ENCODE measurements at regions not wholly inside any gene's neighbourhood (a gene's known extent, or its start where the extent isn't known, plus 50 kb on each side); places are given as distances from the start of the nearest gene placed in this dataset.
"Not testable (repeated sequence)": the region's sequence is repeated elsewhere in the genome, so short reads cannot be mapped to it uniquely, and the experiment has no call there.

GRCh38 chr1:238329671-238330070 is 438.9 kb upstream of the ZP4 start:
- Histone ChIP-seq H3K27me3 (replicated peaks; ENCODE audit: insufficient read depth, low read length) (no peaks in the 10 kb centered on the region), H3F3A (ENCODE audit: insufficient read depth, low read length) (no peaks in the 10 kb centered on the region), H3K4me3 (ENCODE audit: low read length) (no peak overlapping the region), H4K20me1 (ENCODE audit: insufficient read depth, low read length) (no peaks in the 10 kb centered on the region), H3K4me2 (ENCODE audit: low read depth, low read length) (no peak overlapping the region), H3K4me1 (ENCODE audit: low read length) (no peaks in the 10 kb centered on the region), H3K9me3 (replicated peaks; ENCODE audit: insufficient read depth, low read length) (no peaks in the 10 kb centered on the region), H3K9ac (ENCODE audit: low read length) (no peak overlapping the region), H3K27ac (ENCODE audit: low read length) (no peak overlapping the region), H3K79me2 (ENCODE audit: low read length) (no peaks in the 10 kb centered on the region), H3K9me2 (replicated peaks; ENCODE audit: insufficient read depth, low read length) (no peaks in the 10 kb centered on the region), H2AFZ (ENCODE audit: low read length) (no peak overlapping the region), H3K36me3 (replicated peaks; ENCODE audit: insufficient read depth, low read length) (no peaks in the 10 kb centered on the region)
- TF ChIP-seq CTCF (IDR thresholded peaks at IDR 0.05; ENCODE audit: low read length) (no peak), EZH2phosphoT487 (IDR thresholded peaks at IDR 0.05; ENCODE audit: low read length) (no peak), EZH2 (optimal IDR thresholded peaks at IDR 0.05; ENCODE audit: low read depth, low read length) (no peak)
- DNase-seq: no peak

- not testable (repeated sequence) for H3K27me3 ChIP-seq (replicated peaks; ENCODE audit: insufficient read depth, low read length); H3K36me3 ChIP-seq (replicated peaks; ENCODE audit: insufficient read depth, low read length); DNase-seq; H4K20me1 ChIP-seq (ENCODE audit: insufficient read depth, low read length); H3K4me2 ChIP-seq (ENCODE audit: low read depth, low read length); H2AFZ ChIP-seq (ENCODE audit: low read length); H3K27ac ChIP-seq (ENCODE audit: low read length); H3K9ac ChIP-seq (ENCODE audit: low read length); H3K79me2 ChIP-seq (ENCODE audit: low read length); H3K4me3 ChIP-seq (ENCODE audit: low read length); H3K9me3 ChIP-seq (replicated peaks; ENCODE audit: insufficient read depth, low read length); H3K9me2 ChIP-seq (replicated peaks; ENCODE audit: insufficient read depth, low read length); H3K4me1 ChIP-seq (ENCODE audit: low read length); H3F3A ChIP-seq (ENCODE audit: insufficient read depth, low read length)
These were observed 436.3 kb upstream of the ZP4 start for GRCh38 chr1:238327033-238327432.

- not testable (repeated sequence) for H3K4me2 ChIP-seq (ENCODE audit: low read depth, low read length); H3K9me2 ChIP-seq (replicated peaks; ENCODE audit: insufficient read depth, low read length)
These were observed 435.8 kb upstream of the ZP4 start for GRCh38 chr1:238326479-238326878.

GRCh38 chr1:238324211-238324864 is 433.6 kb upstream of the ZP4 start:
- Histone ChIP-seq H3K9me2 (replicated peaks; ENCODE audit: insufficient read depth, low read length) (no peaks in the 10 kb centered on the region), H3K4me2 (ENCODE audit: low read depth, low read length) (no peak overlapping the region), H3K9ac (ENCODE audit: low read length) (no peak overlapping the region), H3K36me3 (replicated peaks; ENCODE audit: insufficient read depth, low read length) (no peaks in the 10 kb centered on the region), H2AFZ (ENCODE audit: low read length) (no peak overlapping the region), H3F3A (ENCODE audit: insufficient read depth, low read length) (no peaks in the 10 kb centered on the region), H3K27ac (ENCODE audit: low read length) (no peak overlapping the region), H3K4me3 (ENCODE audit: low read length) (no peak overlapping the region), H3K9me3 (replicated peaks; ENCODE audit: insufficient read depth, low read length) (no peaks in the 10 kb centered on the region), H3K79me2 (ENCODE audit: low read length) (no peaks in the 10 kb centered on the region), H3K4me1 (ENCODE audit: low read length) (no peaks in the 10 kb centered on the region), H3K27me3 (replicated peaks; ENCODE audit: insufficient read depth, low read length) (no peaks in the 10 kb centered on the region), H4K20me1 (ENCODE audit: insufficient read depth, low read length) (no peaks in the 10 kb centered on the region)
- TF ChIP-seq CTCF (IDR thresholded peaks at IDR 0.05; ENCODE audit: low read length): no peak
- TF ChIP-seq EZH2 (optimal IDR thresholded peaks at IDR 0.05; ENCODE audit: low read depth, low read length): no peak
- no peak for TF ChIP-seq EZH2phosphoT487 (IDR thresholded peaks at IDR 0.05; ENCODE audit: low read length)
- no peak for DNase-seq

More at GRCh38 chr1:238326479-238326878, 435.8 kb upstream of the ZP4 start:
- H3F3A ChIP-seq (ENCODE audit: insufficient read depth, low read length); H3K36me3 ChIP-seq (replicated peaks; ENCODE audit: insufficient read depth, low read length); H3K27ac ChIP-seq (ENCODE audit: low read length); H4K20me1 ChIP-seq (ENCODE audit: insufficient read depth, low read length); H3K9ac ChIP-seq (ENCODE audit: low read length); H3K4me3 ChIP-seq (ENCODE audit: low read length); DNase-seq; H3K9me3 ChIP-seq (replicated peaks; ENCODE audit: insufficient read depth, low read length); H3K4me1 ChIP-seq (ENCODE audit: low read length); H3K79me2 ChIP-seq (ENCODE audit: low read length); H2AFZ ChIP-seq (ENCODE audit: low read length); H3K27me3 ChIP-seq (replicated peaks; ENCODE audit: insufficient read depth, low read length): not testable (repeated sequence)

Data from MM.1S (cell line).